H1 (cell line): ENCODE measurements at regions not wholly inside any gene's neighbourhood (a gene's known extent, or its start where the extent isn't known, plus 50 kb on each side); places are given as distances from the start of the nearest gene placed in this dataset.

Experiments
- CTCF ChIA-PET: fragments of 300-600 bp; sonication (Branson Sonifier 250); formaldehyde crosslinking; loops from one replicate; lab custom pipeline; 2021; ENCODE audit not compliant: partially characterized antibody; lab: Charles Lee
- POLR2A ChIA-PET: fragments of 300-600 bp; sonication (Branson Sonifier 250); formaldehyde crosslinking; loops from one replicate; lab custom pipeline; 2021; ENCODE audit warnings: inconsistent platforms; ENCODE audit not compliant: partially characterized antibody; lab: Charles Lee
- DNase-seq, 2 experiments: peaks; one replicate each; pipeline versions ENCODE4 v3.0.0 to v3.0.0-alpha.2; 2010 to 2022; ENCODE audit warnings: low spot score in 2 of 2, low read depth in 1 of 2, mixed read lengths in 1 of 2
- FAIRE-seq: peaks from 2 replicates; lab custom pipeline; 2011; peaks lifted over from hg19 to GRCh38; lab: Jason Lieb, UNC
- H2AFZ ChIP-seq: 2 replicates; pipeline ENCODE4 v1.8.1; 2012; ENCODE audit warnings: low read length, inconsistent platforms
- H2AK5ac ChIP-seq: 2 replicates; pipeline ENCODE4 v1.6.1; 2013; ENCODE audit warnings: low read depth, low read length
- H2BK120ac ChIP-seq: replicated peaks from 2 replicates; pipeline ENCODE3; 2013; ENCODE audit warnings: low read depth, low read length, inconsistent platforms
- H2BK12ac ChIP-seq: 2 replicates; pipeline ENCODE4 v1.6.1; 2013; ENCODE audit warnings: low read depth, low read length
- H2BK15ac ChIP-seq: 2 replicates; pipeline ENCODE4 v1.6.1; 2013; ENCODE audit warnings: low read length
- H2BK20ac ChIP-seq: 2 replicates; pipeline ENCODE4 v1.6.1; 2013; ENCODE audit warnings: low read length
- H2BK5ac ChIP-seq: 2 replicates; pipeline ENCODE4 v1.6.1; 2013; ENCODE audit warnings: low read depth, low read length
- H3K14ac ChIP-seq: 2 replicates; pipeline ENCODE4 v1.6.1; 2013; ENCODE audit warnings: inconsistent platforms; ENCODE audit not compliant: insufficient read length
- H3K18ac ChIP-seq: 2 replicates; pipeline ENCODE4 v1.6.1; 2013; ENCODE audit warnings: low read length; ENCODE audit errors: extremely low read depth
- H3K23ac ChIP-seq: 2 replicates; pipeline ENCODE4 v1.6.1; 2013; ENCODE audit warnings: inconsistent platforms; ENCODE audit not compliant: insufficient read length
- H3K23me2 ChIP-seq: 2 replicates; pipeline ENCODE4 v1.6.1; 2013; ENCODE audit warnings: low read depth, low read length
- H3K27ac ChIP-seq: 2 replicates; pipeline ENCODE4 v1.6.1; 2011; ENCODE audit warnings: low read depth, low read length, inconsistent platforms
- H3K27me3 ChIP-seq, 4 experiments: replicated peaks in 1 of 4; 1 replicate in 1 of 4; 2 replicates in 3 of 4; pipeline versions ENCODE4 v1.6.1 to v1.8.1; 2011 to 2013; ENCODE audit warnings: low read length in 3 of 4, mild to moderate bottlenecking in 3 of 4, inconsistent platforms in 2 of 4, mixed read lengths in 2 of 4, moderate library complexity in 1 of 4; ENCODE audit not compliant: control insufficient read depth in 3 of 4, insufficient read depth in 3 of 4; ENCODE audit errors: extremely low read depth in 1 of 4
- H3K36me3 ChIP-seq, 4 experiments: 2 replicates each; pipeline versions ENCODE4 v1.6.1 to v1.8.1; 2011 to 2013; ENCODE audit warnings: mild to moderate bottlenecking in 4 of 4, low read length in 3 of 4, moderate library complexity in 2 of 4, control low read depth in 1 of 4, inconsistent platforms in 1 of 4; ENCODE audit not compliant: insufficient read depth in 4 of 4, control insufficient read depth in 2 of 4
- H3K4ac ChIP-seq: replicated peaks from 2 replicates; pipeline ENCODE3; 2013; ENCODE audit warnings: low read length, low read depth, mixed read lengths, inconsistent platforms; ENCODE audit not compliant: insufficient read length
- H3K4me1 ChIP-seq, 4 experiments: replicated peaks in 1 of 4; 1 replicate in 1 of 4; 2 replicates in 3 of 4; pipeline versions ENCODE4 v1.6.1 to v1.8.1; 2011 to 2013; ENCODE audit warnings: low read length in 3 of 4, inconsistent platforms in 2 of 4, mixed read lengths in 1 of 4; ENCODE audit not compliant: insufficient read depth in 4 of 4, control insufficient read depth in 3 of 4
- H3K4me2 ChIP-seq, 2 experiments: 2 replicates each; pipeline versions ENCODE4 v1.6.1 to v1.8.1; 2011 to 2013; ENCODE audit warnings: low read depth in 2 of 2, low read length in 2 of 2, control low read depth in 1 of 2, inconsistent platforms in 1 of 2, mild to moderate bottlenecking in 1 of 2; ENCODE audit not compliant: insufficient read depth in 1 of 2
- H3K4me3 ChIP-seq, 4 experiments: fragments of 200-600, 300-600 bp in 1 of 4; sonication (generic), shearing (Covaris generic), sonication (Bioruptor Twin) in 1 of 4; 2 replicates each; pipeline versions ENCODE4 v1.5.1 to v1.8.1; 2011 to 2016; ENCODE audit warnings: low read length in 4 of 4, low read depth in 3 of 4, control low read depth in 2 of 4, inconsistent platforms in 2 of 4, mild to moderate bottlenecking in 2 of 4, mixed read lengths in 1 of 4, moderate library complexity in 1 of 4; ENCODE audit not compliant: insufficient read depth in 2 of 4; ENCODE audit errors: extremely low read depth in 1 of 4
- H3K56ac ChIP-seq: replicated peaks from 2 replicates; pipeline ENCODE3; 2013; ENCODE audit warnings: low read depth, mild to moderate bottlenecking, mixed read lengths, low read length, inconsistent platforms; ENCODE audit not compliant: insufficient read length
- H3K79me1 ChIP-seq: 2 replicates; pipeline ENCODE4 v1.6.1; 2013; ENCODE audit warnings: low read depth, low read length, control low read depth
- H3K79me2 ChIP-seq, 2 experiments: 2 replicates each; pipeline versions ENCODE4 v1.6.1 to v1.8.1; 2012 to 2013; ENCODE audit warnings: low read length in 2 of 2, mild to moderate bottlenecking in 2 of 2, inconsistent platforms in 1 of 2; ENCODE audit not compliant: insufficient read depth in 2 of 2, control insufficient read depth in 1 of 2
- H3K9ac ChIP-seq, 4 experiments: replicated peaks in 1 of 4; 1 replicate in 1 of 4; 2 replicates in 3 of 4; pipeline versions ENCODE4 v1.6.1 to v1.8.1; 2011 to 2013; ENCODE audit warnings: low read depth in 3 of 4, low read length in 3 of 4, control low read depth in 2 of 4, mild to moderate bottlenecking in 2 of 4, moderate library complexity in 2 of 4, inconsistent platforms in 1 of 4; ENCODE audit errors: extremely low read depth in 1 of 4
- H3K9me3 ChIP-seq, 2 experiments: 2 replicates each; pipeline versions ENCODE4 v1.6.1 to v1.8.1; 2012 to 2013; ENCODE audit warnings: mild to moderate bottlenecking in 2 of 2, moderate library complexity in 2 of 2, control low read depth in 1 of 2, inconsistent platforms in 1 of 2, low read depth in 1 of 2, low read length in 1 of 2, mixed read lengths in 1 of 2; ENCODE audit not compliant: insufficient read depth in 2 of 2
- H4K20me1 ChIP-seq, 2 experiments: replicated peaks in 1 of 2; 2 replicates each; pipeline versions ENCODE3 to v1.8.1; 2011 to 2013; ENCODE audit warnings: inconsistent platforms in 2 of 2, low read length in 2 of 2, mild to moderate bottlenecking in 1 of 2; ENCODE audit not compliant: insufficient read depth in 2 of 2, control insufficient read depth in 1 of 2
- H4K5ac ChIP-seq: 2 replicates; pipeline ENCODE4 v1.6.1; 2013; ENCODE audit warnings: low read length, low read depth, mixed read lengths, inconsistent platforms; ENCODE audit not compliant: insufficient read length
- H4K8ac ChIP-seq: 2 replicates; pipeline ENCODE4 v1.8.0; 2013; ENCODE audit warnings: mild to moderate bottlenecking, moderate library complexity, low read length, inconsistent platforms; ENCODE audit not compliant: insufficient read depth; ENCODE audit errors: extremely low read depth
- H4K91ac ChIP-seq: replicated peaks from 2 replicates; pipeline ENCODE3; 2013; ENCODE audit warnings: low read length, mixed read lengths, inconsistent platforms; ENCODE audit not compliant: insufficient read length
- KDM1A ChIP-seq: fragments of 200-600, 300-600 bp; sonication (generic); IDR thresholded peaks from 2 replicates; pipeline ENCODE4 v1.7.1; 2016; ENCODE audit warnings: mild to moderate bottlenecking, low read length, borderline replicate concordance
- RAD21 ChIP-seq, 2 experiments: IDR thresholded peaks in 1 of 2; conservative IDR thresholded peaks in 1 of 2; 2 replicates each; pipeline ENCODE4 v1.6.1; 2011; ENCODE audit warnings: low read depth in 2 of 2, low read length in 2 of 2, improper control_type of control experiment in 1 of 2, inconsistent platforms in 1 of 2, mild to moderate bottlenecking in 1 of 2, moderate library complexity in 1 of 2
- WGBS, 2 experiments: shearing (Covaris generic) in 1 of 2; methylation state at CpG; one replicate each; pipeline versions ENCODE4 v1.1.6 to v1.1.7; 2013 to 2015; ENCODE audit warnings: low lambda C conversion rate in 2 of 2, mixed read lengths in 2 of 2, inconsistent platforms in 1 of 2, low coverage in 1 of 2, missing lambda C conversion rate in 1 of 2; ENCODE audit not compliant: insufficient replicate concordance in 2 of 2, insufficient coverage in 1 of 2, insufficient read length in 1 of 2; ENCODE audit errors: extremely low coverage in 1 of 2, missing lambda C conversion rate in 1 of 2; 5-methylcytosine and 5-hydroxymethylcytosine counted together

GRCh38 chr16:86382774-86383407, 127.4 kb upstream of the FOXF1 start:
- Histone ChIP-seq H2BK12ac (peak overlapping the region; percentile 84; the same call in 1 of the 2 replicates), H3K27me3 (peaks cover 0 to 2% (median 0%) of the 10 kb centered on the region in 4 experiments; a peak in 2 of 7 replicates), H3K9me3 (no peaks in the 10 kb centered on the region), H3K4me3 (no peak overlapping the region), H3K4me2 (no peak overlapping the region), H2BK20ac (peak overlapping the region; percentile 86; the same call in 1 of the 2 replicates), H3K27ac (no peak overlapping the region), H3K4me1 (peaks cover 0 to 3% (median 0%) of the 10 kb centered on the region in 4 experiments; a peak in 4 of 7 replicates), H3K23ac (no peak overlapping the region), H2BK120ac (no peak overlapping the region), H3K79me2 (no peaks in the 10 kb centered on the region), H4K20me1 (no peaks in the 10 kb centered on the region), H4K5ac (no peak overlapping the region), H3K79me1 (no peaks in the 10 kb centered on the region), H2BK15ac (peak overlapping the region; percentile 10; the same call in 1 of the 2 replicates), H3K23me2 (no peaks in the 10 kb centered on the region; the same call in 1 of the 2 replicates), H2BK5ac (peak overlapping the region; percentile 44; the same call in 1 of the 2 replicates), H3K9ac (no peak overlapping the region), H3K14ac (no peak overlapping the region), H3K56ac (no peak overlapping the region), H3K4ac (no peak overlapping the region), H4K91ac (peak overlapping the region; percentile 34), H3K18ac (peak overlapping the region; percentile 19; the same call in 1 of the 2 replicates), H2AK5ac (0 out of 2 replicates have a peak overlapping the region, but pooled peaks have one; percentile 82), H4K8ac (no peak overlapping the region; the same call in 1 of the 2 replicates), H3K36me3 (no peaks in the 10 kb centered on the region), H2AFZ (peak overlapping the region; percentile 85)
- POLR2A ChIA-PET, result interaction anchor here (1.3 to 2.2 kb wide), 2 partner anchors 18 to 24 kb away, joined by 5 to 6 read pairs; no protein-coding TSS in a partner anchor
- FAIRE-seq (no peak), DNase-seq (no peak)
- CTCF ChIA-PET, result interaction anchor here (0.7 kb wide), 1 partner anchor 830 kb away, joined by 3 read pairs; no protein-coding TSS in a partner anchor
- TF ChIP-seq RAD21 (IDR thresholded peaks at IDR 0.05 in 1 of 2, conservative IDR thresholded peaks at IDR 0.05 in 1 of 2; ENCODE audit: low read depth in 2 of 2, low read length in 2 of 2) (no peak), KDM1A (peak; percentile 34; the same call in 1 of the 2 replicates)
- WGBS, 2 experiments, result 91% methylated on average over 15 of the region's 15 CpGs; no CpG with 5 or more reads in 1 of the 2 experiments
